Neural crest cell (in vitro differentiated cells): ENCODE measurements at regions not wholly inside any gene's neighbourhood (a gene's known extent, or its start where the extent isn't known, plus 50 kb on each side); places are given as distances from the start of the nearest gene placed in this dataset.

Experiments used
- DNase-seq: peaks from one replicate; pipeline ENCODE4 v3.0.0; 2021; ENCODE audit warnings: low read depth, mixed read lengths, low spot score
- H3K27ac Mint-ChIP-seq: one replicate; pipeline ENCODE4 v1.8.0; 2021; ENCODE audit warnings: mild to moderate bottlenecking, mixed read lengths; ENCODE audit not compliant: unreplicated experiment
- H3K27me3 Mint-ChIP-seq: 2 replicates; pipeline ENCODE4 v1.8.0; 2021; ENCODE audit warnings: low read depth, mild to moderate bottlenecking, mixed read lengths
- H3K36me3 Mint-ChIP-seq: 2 replicates; pipeline ENCODE4 v1.8.0; 2021; ENCODE audit warnings: low read depth, mild to moderate bottlenecking, mixed read lengths
- H3K4me1 Mint-ChIP-seq: 2 replicates; pipeline ENCODE4 v1.8.0; 2021; ENCODE audit warnings: mixed read lengths
- H3K4me3 Mint-ChIP-seq: one replicate; pipeline ENCODE4 v1.8.0; 2021; ENCODE audit warnings: mild to moderate bottlenecking, mixed read lengths
- H3K9me3 Mint-ChIP-seq: 2 replicates; pipeline ENCODE4 v1.8.0; 2021; ENCODE audit warnings: mixed read lengths
- CTCF ChIP-seq: fragments of 200-600 bp; sonication (generic); conservative IDR thresholded peaks from 2 replicates; pipeline ENCODE4 v1.5.0; 2021; ENCODE audit warnings: antibody characterized with exemption, mild to moderate bottlenecking

GRCh38 chr1:112776688-112777087 is 61.6 kb upstream of the PPM1J start:
- H3K27ac Mint-ChIP-seq, result no peak overlapping the region
- peaks cover 3% of the 10 kb centered on the region for H3K27me3 Mint-ChIP-seq
- H3K9me3 Mint-ChIP-seq, result peaks cover 2% of the 10 kb centered on the region
- no peak for DNase-seq
- H3K4me1 Mint-ChIP-seq, result peaks cover 3% of the 10 kb centered on the region
- no peaks in the 10 kb centered on the region for H3K36me3 Mint-ChIP-seq
- TF ChIP-seq CTCF, result no peak
- no peak overlapping the region for H3K4me3 Mint-ChIP-seq

GRCh38 chr1:112772781-112773180 is 57.6 kb upstream of the PPM1J start:
- Mint-ChIP-seq H3K9me3 (no peaks in the 10 kb centered on the region), H3K27me3 (no peaks in the 10 kb centered on the region), H3K27ac (no peak overlapping the region), H3K36me3 (no peaks in the 10 kb centered on the region), H3K4me3 (no peak overlapping the region), H3K4me1 (no peaks in the 10 kb centered on the region)
- no peak for DNase-seq
- TF ChIP-seq CTCF, result no peak

GRCh38 chr1:112770724-112771123 is 55.6 kb upstream of the PPM1J start:
- H3K27ac Mint-ChIP-seq, result no peak overlapping the region
- H3K4me3 Mint-ChIP-seq, result no peak overlapping the region
- H3K27me3 Mint-ChIP-seq, result no peaks in the 10 kb centered on the region
- TF ChIP-seq CTCF, result no peak
- no peaks in the 10 kb centered on the region for H3K9me3 Mint-ChIP-seq
- no peaks in the 10 kb centered on the region for H3K4me1 Mint-ChIP-seq
- no peak for DNase-seq
- H3K36me3 Mint-ChIP-seq, result no peaks in the 10 kb centered on the region

- DNase-seq, result no peak
- Mint-ChIP-seq H3K27ac (no peak overlapping the region), H3K4me1 (no peaks in the 10 kb centered on the region), H3K9me3 (no peaks in the 10 kb centered on the region), H3K4me3 (no peak overlapping the region), H3K27me3 (no peaks in the 10 kb centered on the region), H3K36me3 (no peaks in the 10 kb centered on the region)
- no peak for TF ChIP-seq CTCF
These were observed 54.5 kb upstream of the PPM1J start for GRCh38 chr1:112769611-112770010.

- DNase-seq, result no peak
- H3K4me1 Mint-ChIP-seq, result peaks cover 12% of the 10 kb centered on the region
- TF ChIP-seq CTCF, result no peak
- H3K4me3 Mint-ChIP-seq, result no peak overlapping the region
- no peak overlapping the region for H3K27ac Mint-ChIP-seq
- H3K27me3 Mint-ChIP-seq, result no peaks in the 10 kb centered on the region
- no peaks in the 10 kb centered on the region for H3K36me3 Mint-ChIP-seq
- no peaks in the 10 kb centered on the region for H3K9me3 Mint-ChIP-seq
These were observed 52.5 kb upstream of the PPM1J start for GRCh38 chr1:112767646-112768045.
